T-helper 1 cell (primary cell): ENCODE measurements at regions not wholly inside any gene's neighbourhood (a gene's known extent, or its start where the extent isn't known, plus 50 kb on each side); places are given as distances from the start of the nearest gene placed in this dataset.
"Not testable (repeated sequence)": the region's sequence is repeated elsewhere in the genome, so short reads cannot be mapped to it uniquely, and the experiment has no call there.

ENCODE experiments used
- DNase-seq, 5 donors: peaks; one replicate each; pipeline ENCODE4 v3.0.0-alpha.2; 2012 to 2020

GRCh38 chr6:3962291-3963280 is 113.4 kb downstream of the FAM50B start:
- no peak for DNase-seq

- no peak for DNase-seq
Observed at GRCh38 chr6:3963426-3963825, 114.3 kb downstream of the FAM50B start.

- no peak for DNase-seq
Observed at GRCh38 chr6:3965071-3965718, 113.7 kb downstream of the FAM217A start.

GRCh38 chr6:3966426-3966825 is 112.5 kb downstream of the FAM217A start:
- DNase-seq, result no peak

- DNase-seq, result no peak
Observed at GRCh38 chr6:3970097-3970496, 108.8 kb downstream of the FAM217A start.

- DNase-seq, result not testable (repeated sequence)
Observed at GRCh38 chr6:3973152-3973551, 105.8 kb downstream of the FAM217A start.

- DNase-seq, result peak in 3 of 5 donors; percentile 14 to 67 (median 26)
Observed at GRCh38 chr6:3977875-3978711, 100.8 kb downstream of the FAM217A start.

- not testable (repeated sequence) for DNase-seq
Observed at GRCh38 chr6:3978966-3979365, 100.0 kb downstream of the FAM217A start.

GRCh38 chr6:3981917-3982316 is 97.0 kb downstream of the FAM217A start:
- no peak for DNase-seq

- DNase-seq, result no peak
Observed at GRCh38 chr6:3983778-3984177, 95.2 kb downstream of the FAM217A start.

- no peak for DNase-seq
Observed at GRCh38 chr6:3984494-3984893, 94.4 kb downstream of the FAM217A start.

GRCh38 chr6:3986241-3986640 is 92.7 kb downstream of the FAM217A start:
- DNase-seq, result no peak

- DNase-seq, result no peak
Observed at GRCh38 chr6:3987053-3987452, 91.9 kb downstream of the FAM217A start.

- DNase-seq, result no peak
Observed at GRCh38 chr6:3987576-3987975, 91.4 kb downstream of the FAM217A start.

GRCh38 chr6:3990692-3991491 is 88.0 kb downstream of the FAM217A start:
- peak; percentile 22 to 59 (median 48) for DNase-seq

GRCh38 chr6:3991941-3992340 is 87.0 kb downstream of the FAM217A start:
- no peak for DNase-seq

GRCh38 chr6:3996349-3996748 is 82.6 kb downstream of the FAM217A start:
- no peak for DNase-seq

- DNase-seq, result no peak
Observed at GRCh38 chr6:3997177-3997770, 81.7 kb downstream of the FAM217A start.

GRCh38 chr6:3999800-4000661 is 78.9 kb downstream of the FAM217A start:
- DNase-seq, result no peak

GRCh38 chr6:4004249-4004648 is 74.7 kb downstream of the FAM217A start:
- no peak for DNase-seq
